ENCODE measurements at regions not wholly inside any gene's neighbourhood (a gene's known extent, or its start where the extent isn't known, plus 50 kb on each side); places are given as distances from the start of the nearest gene placed in this dataset.

DNA sequence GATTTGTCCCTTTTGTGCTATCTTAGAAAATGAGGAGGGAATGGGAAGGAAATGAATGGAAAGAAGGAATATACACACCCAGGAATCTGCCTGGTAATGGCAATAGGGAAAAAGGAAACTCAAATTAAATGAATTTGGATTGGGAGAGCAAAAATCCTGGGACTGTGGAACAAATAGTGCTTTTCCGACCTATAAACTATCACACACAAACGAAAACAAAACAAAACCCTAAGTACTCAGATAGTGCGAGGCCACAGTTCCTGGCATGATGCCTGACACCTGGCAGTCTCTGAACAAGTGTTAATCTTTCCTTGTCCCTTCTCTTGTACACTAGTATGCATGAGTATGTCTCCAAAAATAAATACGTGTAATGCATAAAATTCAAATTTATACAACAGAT, 319.8 kb upstream of the SPAG17 start:
- H2BK5ac ChIP-seq (ENCODE audit: low read depth, low read length, poor library complexity, severe bottlenecking): no peak overlapping the region
- no peak for ATAC-seq (ENCODE audit: low read depth)
- no CpG with 5 or more reads among the region's 4 CpGs for WGBS, 2 experiments (ENCODE audit: extremely low coverage in 2 of 2, insufficient read length in 1 of 2)
- dilution Hi-C loops (cut with HindIII; ENCODE audit: low sequenced_read_pairs, unreplicated experiment): no loop called here
- H3K56ac ChIP-seq (ENCODE audit: extremely low read depth, insufficient read depth, low read length): no peak overlapping the region
- no peak overlapping the region for H2BK120ac ChIP-seq (ENCODE audit: low read depth, low read length)
- no peak overlapping the region for H3K4me3 ChIP-seq (ENCODE audit: insufficient read depth, low read depth, low read length)
- no peak overlapping the region for H2AK9ac ChIP-seq (replicated peaks; ENCODE audit: low read depth, low read length, poor library complexity)
- TF ChIP-seq, protein P1, sequence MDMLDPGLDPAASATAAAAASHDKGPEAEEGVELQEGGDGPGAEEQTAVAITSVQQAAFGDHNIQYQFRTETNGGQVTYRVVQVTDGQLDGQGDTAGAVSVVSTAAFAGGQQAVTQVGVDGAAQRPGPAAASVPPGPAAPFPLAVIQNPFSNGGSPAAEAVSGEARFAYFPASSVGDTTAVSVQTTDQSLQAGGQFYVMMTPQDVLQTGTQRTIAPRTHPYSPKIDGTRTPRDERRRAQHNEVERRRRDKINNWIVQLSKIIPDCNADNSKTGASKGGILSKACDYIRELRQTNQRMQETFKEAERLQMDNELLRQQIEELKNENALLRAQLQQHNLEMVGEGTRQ (IDR thresholded peaks at IDR 0.05; ENCODE audit: low read depth, low read length): no peak
- TF ChIP-seq SMC3 (IDR thresholded peaks at IDR 0.05; ENCODE audit: low read depth, low read length): no peak
- TF ChIP-seq, protein P2, sequence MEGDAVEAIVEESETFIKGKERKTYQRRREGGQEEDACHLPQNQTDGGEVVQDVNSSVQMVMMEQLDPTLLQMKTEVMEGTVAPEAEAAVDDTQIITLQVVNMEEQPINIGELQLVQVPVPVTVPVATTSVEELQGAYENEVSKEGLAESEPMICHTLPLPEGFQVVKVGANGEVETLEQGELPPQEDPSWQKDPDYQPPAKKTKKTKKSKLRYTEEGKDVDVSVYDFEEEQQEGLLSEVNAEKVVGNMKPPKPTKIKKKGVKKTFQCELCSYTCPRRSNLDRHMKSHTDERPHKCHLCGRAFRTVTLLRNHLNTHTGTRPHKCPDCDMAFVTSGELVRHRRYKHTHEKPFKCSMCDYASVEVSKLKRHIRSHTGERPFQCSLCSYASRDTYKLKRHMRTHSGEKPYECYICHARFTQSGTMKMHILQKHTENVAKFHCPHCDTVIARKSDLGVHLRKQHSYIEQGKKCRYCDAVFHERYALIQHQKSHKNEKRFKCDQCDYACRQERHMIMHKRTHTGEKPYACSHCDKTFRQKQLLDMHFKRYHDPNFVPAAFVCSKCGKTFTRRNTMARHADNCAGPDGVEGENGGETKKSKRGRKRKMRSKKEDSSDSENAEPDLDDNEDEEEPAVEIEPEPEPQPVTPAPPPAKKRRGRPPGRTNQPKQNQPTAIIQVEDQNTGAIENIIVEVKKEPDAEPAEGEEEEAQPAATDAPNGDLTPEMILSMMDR (conservative IDR thresholded peaks at IDR 0.05; ENCODE audit: low read depth, low read length): no peak
- no peak for TF ChIP-seq RFX5 (IDR thresholded peaks at IDR 0.05; ENCODE audit: low read depth, low read length)
- TF ChIP-seq NFE2L2 (IDR thresholded peaks at IDR 0.05; ENCODE audit: low read depth, low read length): no peak
- TF ChIP-seq CHD1 (IDR thresholded peaks at IDR 0.05; ENCODE audit: low read depth, low read length): no peak
- TF ChIP-seq POLR2A (IDR thresholded peaks at IDR 0.05; ENCODE audit: low read depth, low read length): no peak
- no peak for TF ChIP-seq RCOR1 (IDR thresholded peaks at IDR 0.05; ENCODE audit: insufficient replicate concordance, low read length)
- TF ChIP-seq, protein P3, sequence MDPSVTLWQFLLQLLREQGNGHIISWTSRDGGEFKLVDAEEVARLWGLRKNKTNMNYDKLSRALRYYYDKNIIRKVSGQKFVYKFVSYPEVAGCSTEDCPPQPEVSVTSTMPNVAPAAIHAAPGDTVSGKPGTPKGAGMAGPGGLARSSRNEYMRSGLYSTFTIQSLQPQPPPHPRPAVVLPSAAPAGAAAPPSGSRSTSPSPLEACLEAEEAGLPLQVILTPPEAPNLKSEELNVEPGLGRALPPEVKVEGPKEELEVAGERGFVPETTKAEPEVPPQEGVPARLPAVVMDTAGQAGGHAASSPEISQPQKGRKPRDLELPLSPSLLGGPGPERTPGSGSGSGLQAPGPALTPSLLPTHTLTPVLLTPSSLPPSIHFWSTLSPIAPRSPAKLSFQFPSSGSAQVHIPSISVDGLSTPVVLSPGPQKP (IDR thresholded peaks at IDR 0.05; ENCODE audit: borderline replicate concordance, low read depth, low read length): no peak
- no peak for TF ChIP-seq FOS (IDR thresholded peaks at IDR 0.05; ENCODE audit: low read depth, low read length)
- TF ChIP-seq MAZ (IDR thresholded peaks at IDR 0.05; ENCODE audit: borderline replicate concordance, low read depth, low read length): no peak
- no peak for TF ChIP-seq BHLHE40 (IDR thresholded peaks at IDR 0.05; ENCODE audit: low read depth, low read length)
- DNase-seq: no peak
- H3K4ac ChIP-seq (ENCODE audit: low read depth, low read length): no peak overlapping the region
- no peak overlapping the region for H2BK15ac ChIP-seq (ENCODE audit: low read depth, low read length)
- no peak overlapping the region for H4K5ac ChIP-seq (ENCODE audit: low read depth, low read length)
- H3K4me1 ChIP-seq (ENCODE audit: control insufficient read depth, insufficient read depth, low read length): no peaks in the 10 kb centered on the region
- no peak overlapping the region for H2AFZ ChIP-seq (replicated peaks; ENCODE audit: low read length, poor library complexity)
- in situ Hi-C loops (cut with MboI; ENCODE audit: low sequenced_read_pairs): no loop called here
- no peak overlapping the region for H4K91ac ChIP-seq (ENCODE audit: insufficient read depth, low read depth, low read length)
- H2AK5ac ChIP-seq (ENCODE audit: low read depth, low read length): no peak overlapping the region
- no peaks in the 10 kb centered on the region for H3K36me3 ChIP-seq (ENCODE audit: control insufficient read depth, insufficient read depth, low read length)
- no peaks in the 10 kb centered on the region for H3K9me3 ChIP-seq (ENCODE audit: control insufficient read depth, insufficient read depth, low read length)
- no peaks in the 10 kb centered on the region for H3K9me1 ChIP-seq (ENCODE audit: insufficient read depth, low read length)
- H3K18ac ChIP-seq (ENCODE audit: low read depth, low read length): no peak overlapping the region
- H3K79me1 ChIP-seq (ENCODE audit: low read depth in 1 of 2, low read length in 2 of 2): no peaks in the 10 kb centered on the region
- no peak overlapping the region for H3K4me2 ChIP-seq (ENCODE audit: low read depth, low read length)
- POLR2A ChIA-PET (ENCODE audit: unreplicated experiment): no interaction called here
- H3K9ac ChIP-seq (ENCODE audit: low read depth, low read length): no peak overlapping the region
- no peak overlapping the region for H4K8ac ChIP-seq (ENCODE audit: low read depth in 2 of 2, low read length in 2 of 2)
- intact Hi-C loops (cut with micrococcal nuclease): no loop called here
- CTCF ChIA-PET: no interaction called here
- no peak overlapping the region for H3K27ac ChIP-seq (ENCODE audit: insufficient read depth, low read length)
- no TSS peak for BruUV-seq (replicated peaks)
- H4K20me1 ChIP-seq (ENCODE audit: insufficient read depth, low read length): no peaks in the 10 kb centered on the region
- no peak overlapping the region for H3K14ac ChIP-seq (replicated peaks; ENCODE audit: low read depth, low read length)
- H3K23ac ChIP-seq (ENCODE audit: low read depth, low read length): no peak overlapping the region
- H3K27me3 ChIP-seq (ENCODE audit: control insufficient read depth, insufficient read depth, low read length): no peaks in the 10 kb centered on the region
- H2BK20ac ChIP-seq (ENCODE audit: low read depth, low read length): no peak overlapping the region
